GM21526 (cell line): ENCODE measurements at regions not wholly inside any gene's neighbourhood (a gene's known extent, or its start where the extent isn't known, plus 50 kb on each side); places are given as distances from the start of the nearest gene placed in this dataset.

ENCODE experiments used
- ATAC-seq: cut with Tn5 transposase; IDR thresholded peaks from one replicate; pipeline ENCODE4 v1.9.1; 2021; ENCODE audit warnings: moderate library complexity; ENCODE audit not compliant: unreplicated experiment, low FRiP score

DNA sequence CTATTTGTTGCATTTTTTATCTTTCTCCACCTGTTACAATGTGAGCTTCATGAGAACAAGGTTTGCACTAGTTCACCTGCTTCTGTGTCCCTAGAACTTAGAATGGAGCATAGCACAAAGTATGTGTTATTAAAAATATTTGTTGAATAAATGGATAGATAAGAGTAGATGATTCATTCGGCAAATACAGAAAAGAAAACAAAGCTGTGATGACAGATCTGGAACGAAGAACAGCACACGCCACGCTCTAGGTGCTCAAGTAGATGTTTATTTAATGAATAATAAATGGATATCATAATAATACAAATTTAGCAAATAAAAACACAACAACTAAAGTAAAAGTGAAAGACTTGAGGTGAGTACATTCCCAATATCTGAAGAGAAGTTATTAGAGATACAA is 273.1 kb downstream of the HAO1 start:
- no peak for ATAC-seq

DNA sequence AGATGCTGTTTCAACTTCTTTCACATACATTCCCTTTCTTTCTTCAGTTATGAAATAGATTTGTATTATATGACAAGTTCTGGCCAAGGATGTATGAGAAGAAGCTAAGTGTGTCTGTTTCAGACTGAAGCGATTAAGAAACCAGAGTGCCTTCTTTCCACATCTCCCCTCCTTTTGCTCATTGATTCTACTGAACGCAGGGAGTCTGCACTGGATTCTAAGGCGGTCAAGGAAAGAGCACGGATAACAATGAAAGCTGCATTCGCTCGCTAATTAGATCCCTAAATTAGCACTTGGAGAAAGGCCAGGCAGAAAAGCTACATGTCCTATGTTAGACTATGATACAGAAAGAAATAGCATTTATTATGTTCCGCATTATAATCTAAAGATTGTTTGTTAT is 267.7 kb downstream of the HAO1 start:
- ATAC-seq: no peak

DNA sequence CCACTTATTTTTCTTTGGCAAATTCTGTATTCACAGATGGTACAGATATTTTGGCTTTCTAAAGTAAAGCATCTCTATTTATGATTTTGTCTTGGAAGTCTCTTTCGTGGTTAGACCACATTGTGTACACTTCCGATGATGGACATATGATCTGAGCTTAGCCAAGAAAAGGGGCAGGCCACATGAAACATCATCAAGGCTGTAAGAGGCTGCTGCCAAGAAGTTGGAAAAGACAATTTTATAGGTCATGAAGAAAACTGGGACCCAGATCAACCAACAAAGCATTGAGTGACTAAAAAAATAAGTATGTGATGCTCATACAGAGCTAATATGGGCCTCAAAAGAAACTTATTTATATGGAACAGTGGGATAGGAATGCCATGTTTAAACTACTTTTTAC is 266.4 kb downstream of the HAO1 start:
- no peak for ATAC-seq

DNA sequence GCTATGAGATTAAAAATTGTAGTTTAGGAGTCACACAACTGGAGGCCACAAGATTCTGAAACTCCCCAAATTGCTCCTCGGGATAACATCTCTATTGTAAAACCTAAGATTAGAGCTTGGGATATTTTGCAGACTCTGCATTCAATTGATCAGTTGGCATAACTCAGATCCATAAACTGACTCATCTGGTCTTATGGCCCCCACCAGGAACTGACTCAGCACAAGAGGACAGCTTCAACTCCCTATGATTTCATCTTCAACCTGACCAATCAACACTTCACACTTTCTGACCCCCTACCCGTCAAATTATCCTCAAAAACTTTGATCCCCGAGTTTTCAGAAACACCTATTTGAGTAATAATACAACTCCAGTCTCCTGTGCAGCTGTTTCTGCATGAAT is 257.3 kb downstream of the HAO1 start:
- ATAC-seq: no peak

DNA sequence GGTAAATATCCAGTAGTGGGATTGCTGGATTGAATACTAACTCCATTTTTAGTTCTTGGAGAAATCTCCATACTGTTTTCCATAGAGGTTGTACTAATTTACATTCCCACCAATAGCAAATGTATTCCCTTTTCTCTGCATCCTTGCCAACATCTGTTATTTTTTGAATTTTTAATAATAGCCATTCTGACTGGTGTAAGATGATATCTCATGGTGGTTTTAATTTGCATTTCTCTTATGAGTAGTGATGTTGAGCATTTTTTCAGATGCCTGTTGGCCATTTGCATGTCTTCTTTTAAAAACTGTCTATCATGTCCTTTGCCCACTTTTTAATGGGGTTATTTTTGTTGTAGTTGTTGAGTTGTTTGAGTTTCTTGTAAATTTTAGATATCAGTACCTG is 253.2 kb downstream of the HAO1 start:
- no peak for ATAC-seq

GRCh38 chr20:7689151-7689550 is 251.1 kb downstream of the HAO1 start:
- ATAC-seq: no peak

DNA sequence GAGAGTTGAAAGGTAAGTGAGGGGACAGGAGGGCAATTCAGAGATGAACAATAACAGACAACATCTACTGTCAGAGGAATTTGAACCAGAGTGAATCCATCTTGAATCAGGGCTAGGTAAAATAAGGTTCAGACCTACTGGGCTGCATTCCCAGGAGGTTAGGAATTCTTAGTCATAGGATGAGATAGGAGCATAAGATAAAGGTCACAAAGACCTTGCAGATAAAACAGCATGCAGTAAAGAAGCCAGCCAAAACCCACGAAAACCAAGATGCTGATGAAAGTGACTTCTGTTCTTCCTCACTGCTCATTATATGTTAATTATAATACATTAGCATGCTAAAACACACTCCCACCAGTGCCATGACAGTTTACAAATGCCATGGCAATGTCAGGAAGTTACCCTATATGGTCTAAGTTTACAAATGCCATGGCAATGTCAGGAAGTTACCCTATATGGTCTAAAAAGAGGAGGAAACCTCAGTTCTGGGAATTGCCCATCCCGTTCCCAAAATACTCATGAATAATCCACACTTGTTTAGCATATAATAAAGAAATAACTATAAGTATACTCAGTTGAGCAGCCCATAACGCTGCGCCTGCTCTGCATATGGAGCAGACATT is 248.5 kb downstream of the HAO1 start:
- ATAC-seq: no peak

- no peak for ATAC-seq
Observed at GRCh38 chr20:7692478-7692877, 247.8 kb downstream of the HAO1 start.

DNA sequence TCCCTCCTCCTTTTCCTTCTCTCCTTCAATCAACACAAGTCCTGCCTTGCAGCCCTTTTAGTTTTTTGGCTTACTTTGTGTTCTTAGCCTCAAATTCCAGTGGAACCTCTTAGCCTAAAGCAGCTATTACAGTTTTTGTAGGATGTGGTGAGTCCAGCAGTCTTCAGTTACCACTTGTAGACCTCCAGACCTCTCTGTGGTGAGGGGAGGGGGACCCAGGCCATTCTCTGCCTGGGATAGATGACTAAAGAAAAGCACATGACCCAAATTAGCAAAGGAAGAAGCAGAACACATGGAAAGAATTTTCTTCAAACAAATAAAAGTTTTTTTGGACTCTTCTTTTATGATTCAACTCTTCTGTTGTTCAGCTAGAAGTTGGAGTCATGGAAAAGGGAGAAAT is 246.5 kb downstream of the HAO1 start:
- no peak for ATAC-seq

DNA sequence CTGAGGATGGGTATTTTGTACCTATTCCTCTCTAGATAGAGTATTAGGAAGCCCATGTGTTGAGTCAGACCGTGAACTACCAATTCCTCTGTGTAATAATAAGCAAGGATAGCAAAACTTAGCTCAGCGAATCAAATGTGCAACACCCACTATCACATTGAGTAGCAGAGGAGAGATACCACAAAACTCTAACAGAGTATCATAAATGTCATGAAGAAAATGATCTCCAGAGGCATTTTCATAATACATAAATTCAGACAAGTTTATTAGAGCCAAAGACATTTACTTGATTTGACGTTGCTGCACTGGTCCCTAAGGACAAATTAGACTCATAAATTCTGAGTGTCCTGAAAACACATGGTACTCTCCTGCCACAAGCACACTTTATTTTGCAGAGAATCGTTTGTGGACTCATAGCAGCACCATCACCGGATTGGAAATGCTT is 245.2 kb downstream of the HAO1 start:
- ATAC-seq: no peak

DNA sequence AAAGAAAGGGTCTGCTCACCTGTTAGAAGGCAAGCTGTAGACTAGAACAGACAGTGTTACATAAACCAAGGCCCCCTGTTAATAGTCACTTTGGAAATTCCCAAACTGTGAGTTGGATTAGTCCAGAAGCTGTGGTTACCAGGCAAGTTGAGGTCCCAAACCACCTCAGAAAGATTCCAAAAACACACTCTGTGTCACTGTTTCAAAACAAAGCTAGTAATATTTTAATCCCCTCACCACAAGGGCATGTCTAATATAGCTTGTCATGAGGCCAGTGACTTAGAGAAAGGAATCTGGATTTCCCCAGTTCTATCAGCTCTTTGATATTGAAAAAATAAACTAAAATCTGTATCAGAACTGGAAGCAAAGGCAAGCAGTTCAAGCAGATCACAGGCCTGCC is 244.6 kb downstream of the HAO1 start:
- ATAC-seq: no peak

DNA sequence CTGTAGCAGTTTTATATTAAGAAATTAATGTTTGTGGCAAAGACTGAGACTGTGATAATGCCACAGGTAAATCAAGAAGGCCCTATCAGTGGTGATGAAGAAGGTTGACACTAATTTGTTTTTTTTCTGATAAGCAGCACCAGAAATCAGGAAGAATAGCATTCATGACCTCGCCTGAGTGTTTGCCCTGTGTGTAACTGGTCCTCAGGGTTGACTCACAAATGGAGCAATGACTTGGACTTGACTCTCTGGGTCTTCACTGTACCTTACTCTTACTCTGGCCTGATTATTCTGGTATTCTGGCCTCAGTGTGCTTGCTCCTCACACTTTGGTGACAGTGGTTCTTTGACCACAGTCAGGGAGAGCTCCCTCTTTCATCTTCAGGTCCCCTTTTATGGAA is 243.9 kb downstream of the HAO1 start:
- no peak for ATAC-seq

DNA sequence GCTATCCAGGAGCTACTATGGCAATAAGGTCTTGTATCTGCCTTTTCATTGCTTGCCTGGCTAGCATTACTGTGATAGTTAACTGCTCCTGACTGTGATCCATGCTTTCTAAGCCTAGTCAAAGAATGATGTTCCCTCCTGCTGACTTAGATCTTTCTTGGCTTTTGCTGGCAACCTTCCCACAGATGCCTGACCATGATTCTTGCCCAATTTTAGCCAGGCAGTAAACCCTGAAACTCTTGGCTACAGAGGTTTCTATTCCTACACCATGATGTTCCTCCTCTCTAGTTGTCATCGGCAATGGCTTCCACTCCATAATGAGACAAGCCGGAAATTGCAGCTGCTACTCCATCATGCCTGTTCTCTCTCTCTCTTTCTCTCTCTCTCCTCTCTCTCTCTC is 238.1 kb downstream of the HAO1 start:
- ATAC-seq: no peak

DNA sequence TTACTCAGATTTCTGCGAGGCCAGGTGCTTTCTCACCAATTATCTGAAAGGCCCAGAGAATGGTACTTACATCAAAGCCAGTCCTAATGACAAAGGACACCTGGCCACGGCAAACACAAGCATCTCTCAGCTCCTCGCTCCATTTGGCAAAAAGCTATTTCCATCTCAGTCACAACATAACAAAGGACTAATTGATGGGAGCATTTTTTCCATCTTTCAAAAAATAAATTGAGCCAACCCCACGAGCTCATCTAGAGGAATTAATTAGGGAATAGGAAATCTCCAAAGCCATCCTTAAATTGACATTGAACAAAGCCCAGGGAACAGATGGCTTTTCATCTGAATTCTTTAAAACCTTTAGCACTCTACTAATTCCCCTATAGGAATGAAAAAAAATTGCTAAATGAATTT is 236.7 kb downstream of the HAO1 start:
- ATAC-seq: no peak

DNA sequence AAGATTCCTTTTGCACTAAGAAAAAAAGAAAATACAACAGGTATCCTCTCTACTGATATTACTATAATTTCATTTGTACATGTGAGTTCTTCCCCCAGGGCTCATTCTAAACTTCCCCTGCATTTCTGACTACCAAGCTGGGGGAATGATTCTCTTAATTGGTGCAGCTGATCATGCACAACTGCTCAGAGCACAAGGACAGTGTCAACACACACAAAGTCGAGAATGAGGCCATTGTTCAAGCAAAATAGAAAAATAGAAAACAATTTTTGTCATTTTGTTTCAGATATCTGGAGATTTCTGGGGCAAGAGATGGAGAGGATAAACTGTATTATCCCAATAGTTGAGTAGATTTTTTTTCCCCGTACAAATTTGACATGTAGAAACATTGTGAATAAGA is 236.3 kb downstream of the HAO1 start:
- no peak for ATAC-seq

DNA sequence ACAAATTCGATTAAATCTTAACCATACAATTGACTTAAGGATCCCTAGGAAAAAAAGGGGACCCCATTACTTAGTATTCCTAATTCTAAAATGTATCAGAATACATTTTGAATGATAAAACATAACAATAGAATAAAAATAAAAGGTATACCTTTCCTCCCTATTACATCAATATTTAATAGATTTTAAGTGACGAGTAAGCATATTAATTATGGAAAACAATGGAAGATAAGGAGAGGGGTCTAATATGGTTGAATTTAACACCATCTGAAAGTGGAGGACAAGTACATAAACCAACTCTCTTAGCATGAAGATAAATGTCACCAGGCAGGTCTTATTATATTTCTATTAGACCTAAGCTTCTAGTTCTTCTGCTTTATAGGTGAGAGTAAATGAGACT is 232.1 kb downstream of the HAO1 start:
- no peak for ATAC-seq

DNA sequence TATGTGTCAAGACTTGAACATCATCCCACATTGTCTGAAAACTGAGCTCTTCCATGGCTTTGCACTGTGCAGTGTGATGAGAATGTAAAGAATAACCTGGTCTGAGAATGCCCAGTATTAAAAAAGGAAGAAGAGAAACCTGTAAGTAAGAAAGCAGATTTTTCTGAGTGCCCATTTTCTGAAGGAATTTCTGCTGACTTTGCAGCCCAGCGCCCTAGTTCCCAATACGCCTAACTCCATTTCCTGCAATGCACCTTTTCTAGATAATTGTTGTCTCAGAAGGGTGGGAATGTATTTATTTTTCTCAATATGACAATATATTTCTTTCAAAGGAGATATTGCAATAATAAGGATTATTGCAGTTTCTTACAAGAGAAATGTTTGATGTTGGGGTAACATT is 231.5 kb downstream of the HAO1 start:
- ATAC-seq: no peak

DNA sequence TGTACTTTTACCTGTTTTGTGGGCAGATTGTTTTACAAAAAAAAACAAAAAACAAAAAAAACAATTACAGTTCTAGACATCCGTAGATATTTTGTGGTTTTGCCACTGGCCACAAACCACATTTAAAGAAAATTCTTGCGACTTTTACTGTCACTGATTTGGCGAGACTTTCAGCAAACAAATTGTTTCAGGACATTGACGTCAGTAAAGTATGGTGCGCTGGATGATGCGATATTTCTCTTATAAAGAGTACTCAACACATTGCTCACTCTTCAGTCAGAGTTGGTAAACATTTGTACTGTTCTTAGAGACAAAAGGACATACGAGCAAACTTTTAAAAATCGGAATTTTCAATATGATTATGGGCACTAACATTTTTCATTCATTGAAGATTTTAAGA is 229.8 kb downstream of the HAO1 start:
- no peak for ATAC-seq

GRCh38 chr20:7712661-7713060 is 227.6 kb downstream of the HAO1 start:
- no peak for ATAC-seq

DNA sequence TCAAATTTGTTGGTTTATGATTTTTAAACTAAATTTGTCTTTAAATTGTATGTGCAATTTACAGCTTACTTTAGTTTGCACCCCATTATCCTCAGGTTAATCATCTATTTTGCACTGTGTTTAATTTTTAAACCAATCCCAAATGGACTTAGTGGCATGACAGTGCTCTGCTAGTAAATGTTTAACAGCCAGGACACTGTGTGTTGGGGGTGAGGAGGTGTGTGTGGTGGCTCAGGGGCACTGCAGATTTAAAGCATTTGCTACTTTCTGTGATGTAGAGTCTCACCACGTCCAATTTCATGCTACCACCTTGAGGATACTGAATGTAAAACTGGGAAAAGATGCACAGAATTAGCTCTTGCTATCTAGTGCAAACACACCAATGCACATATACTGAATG is 225.7 kb downstream of the HAO1 start:
- ATAC-seq: no peak

DNA sequence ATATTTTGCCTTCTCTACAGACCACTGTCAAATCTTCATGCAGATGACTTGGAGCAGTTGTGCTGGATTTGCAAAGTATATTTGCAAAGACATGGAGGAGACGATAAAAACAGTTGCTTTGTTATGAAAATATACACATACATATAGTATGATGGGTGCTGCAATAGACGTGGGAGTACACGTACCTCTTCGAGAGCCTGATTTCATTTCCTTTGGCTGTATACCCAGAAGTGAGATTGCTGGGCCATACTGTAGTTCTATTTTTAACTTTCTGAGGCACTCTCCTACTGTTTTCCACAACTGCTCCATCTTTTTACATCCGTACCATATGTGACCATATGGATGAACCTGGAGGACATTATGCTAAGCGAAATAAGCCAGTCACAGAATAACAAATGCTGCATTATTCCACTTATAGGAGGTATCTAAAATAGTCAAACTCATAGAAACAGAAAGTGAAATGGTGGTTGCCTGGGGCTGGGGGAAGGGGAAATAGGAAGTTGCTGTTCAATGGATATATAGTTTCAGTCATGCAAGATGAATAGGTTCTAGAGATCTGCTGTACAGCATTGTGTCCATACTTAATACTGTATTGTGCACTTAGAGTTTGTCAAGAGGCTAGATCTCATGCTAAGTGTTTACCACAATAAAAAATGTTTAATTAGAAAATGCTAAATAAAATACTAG is 223.8 kb downstream of the HAO1 start:
- no peak for ATAC-seq

GRCh38 chr20:7722564-7722963 is 217.7 kb downstream of the HAO1 start:
- no peak for ATAC-seq

- no peak for ATAC-seq
Observed at GRCh38 chr20:7723284-7723683, 217.0 kb downstream of the HAO1 start.
